ENCODE measurements at regions not wholly inside any gene's neighbourhood (a gene's known extent, or its start where the extent isn't known, plus 50 kb on each side); places are given as distances from the start of the nearest gene placed in this dataset.

DNA sequence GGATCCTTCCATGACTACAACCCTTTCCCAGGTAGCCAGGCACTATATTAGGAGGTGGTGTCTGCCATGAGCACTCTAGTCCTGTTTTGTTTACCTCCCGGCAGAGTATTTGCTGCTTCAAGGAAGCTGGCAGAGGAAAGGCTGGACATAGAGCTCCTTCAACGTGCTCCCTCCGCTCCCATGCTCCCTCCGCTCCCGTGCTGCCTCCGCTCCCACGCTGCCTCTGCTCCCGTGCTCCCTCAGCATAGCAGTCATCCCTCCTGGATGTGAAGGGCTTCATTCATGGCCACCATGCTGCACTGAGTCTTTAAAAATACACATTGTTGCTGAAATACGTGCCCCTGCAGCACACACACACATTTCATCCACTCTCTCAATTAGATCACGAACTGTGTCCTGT, 181.9 kb upstream of the MYT1L start:
- TF ChIP-seq, protein P1, sequence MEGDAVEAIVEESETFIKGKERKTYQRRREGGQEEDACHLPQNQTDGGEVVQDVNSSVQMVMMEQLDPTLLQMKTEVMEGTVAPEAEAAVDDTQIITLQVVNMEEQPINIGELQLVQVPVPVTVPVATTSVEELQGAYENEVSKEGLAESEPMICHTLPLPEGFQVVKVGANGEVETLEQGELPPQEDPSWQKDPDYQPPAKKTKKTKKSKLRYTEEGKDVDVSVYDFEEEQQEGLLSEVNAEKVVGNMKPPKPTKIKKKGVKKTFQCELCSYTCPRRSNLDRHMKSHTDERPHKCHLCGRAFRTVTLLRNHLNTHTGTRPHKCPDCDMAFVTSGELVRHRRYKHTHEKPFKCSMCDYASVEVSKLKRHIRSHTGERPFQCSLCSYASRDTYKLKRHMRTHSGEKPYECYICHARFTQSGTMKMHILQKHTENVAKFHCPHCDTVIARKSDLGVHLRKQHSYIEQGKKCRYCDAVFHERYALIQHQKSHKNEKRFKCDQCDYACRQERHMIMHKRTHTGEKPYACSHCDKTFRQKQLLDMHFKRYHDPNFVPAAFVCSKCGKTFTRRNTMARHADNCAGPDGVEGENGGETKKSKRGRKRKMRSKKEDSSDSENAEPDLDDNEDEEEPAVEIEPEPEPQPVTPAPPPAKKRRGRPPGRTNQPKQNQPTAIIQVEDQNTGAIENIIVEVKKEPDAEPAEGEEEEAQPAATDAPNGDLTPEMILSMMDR (IDR thresholded peaks at IDR 0.05) = no peak
- TF ChIP-seq POLR2AphosphoS5 (IDR thresholded peaks at IDR 0.05) (no peak), EP300 (IDR thresholded peaks at IDR 0.05) (no peak), POLR2A (IDR thresholded peaks at IDR 0.05; ENCODE audit: low read depth) (no peak)
